IMR-90 (cell line): ENCODE measurements at regions not wholly inside any gene's neighbourhood (a gene's known extent, or its start where the extent isn't known, plus 50 kb on each side); places are given as distances from the start of the nearest gene placed in this dataset.

Source experiments
- ATAC-seq: fragments of 200-7000 bp; cut with Tn5 transposase; 2 replicates; pipeline ENCODE4 v1.9.1; 2020; ENCODE audit warnings: low read depth, mild to moderate bottlenecking, moderate library complexity
- BruUV-seq: library from RNA; stranded (reverse); fragments of 400-500 nt; replicated peaks from 2 replicates; lab custom pipeline; 2021; lab: Mats Ljungman, UMichigan
- CTCF ChIA-PET: fragments of 300-600 bp; formaldehyde crosslinking; extraction: SDS; loops from one replicate; lab custom pipeline; 2021; ENCODE audit warnings: antibody characterized with exemption; lab: Yijun Ruan, JAX
- POLR2A ChIA-PET: fragments of 300-600 bp; sonication (Branson Sonifier 250); formaldehyde crosslinking; loops from one replicate; lab custom pipeline; 2022; ENCODE audit warnings: antibody characterized with exemption; ENCODE audit not compliant: unreplicated experiment; lab: Charles Lee
- DNase-seq: peaks from one replicate; pipeline ENCODE4 v3.0.0; 2013
- H2AFZ ChIP-seq: replicated peaks from 2 replicates; pipeline ENCODE3; 2013; ENCODE audit warnings: low read length, mild to moderate bottlenecking; ENCODE audit not compliant: poor library complexity
- H2AK5ac ChIP-seq: 2 replicates; pipeline ENCODE4 v1.6.1; 2013; ENCODE audit warnings: low read depth, low read length, inconsistent platforms
- H2AK9ac ChIP-seq: replicated peaks from 2 replicates; pipeline ENCODE3; 2013; ENCODE audit warnings: mild to moderate bottlenecking, low read depth, low read length, moderate library complexity; ENCODE audit not compliant: poor library complexity
- H2BK120ac ChIP-seq: 2 replicates; pipeline ENCODE4 v1.6.1; 2013; ENCODE audit warnings: low read depth, low read length, inconsistent platforms
- H2BK15ac ChIP-seq: 3 replicates; pipeline ENCODE4 v1.6.1; 2013; ENCODE audit warnings: low read depth, low read length, inconsistent platforms
- H2BK20ac ChIP-seq: 2 replicates; pipeline ENCODE4 v1.6.1; 2013; ENCODE audit warnings: low read depth, mild to moderate bottlenecking, inconsistent platforms, low read length, moderate library complexity
- H2BK5ac ChIP-seq: 2 replicates; pipeline ENCODE4 v1.6.1; 2013; ENCODE audit warnings: mild to moderate bottlenecking, low read depth, low read length, inconsistent platforms; ENCODE audit not compliant: poor library complexity, severe bottlenecking
- H3K14ac ChIP-seq: replicated peaks from 2 replicates; pipeline ENCODE4 v1.6.1; 2013; ENCODE audit warnings: low read depth, low read length, inconsistent platforms
- H3K18ac ChIP-seq: 2 replicates; pipeline ENCODE4 v1.6.1; 2013; ENCODE audit warnings: low read depth, low read length, control low read depth
- H3K23ac ChIP-seq: 2 replicates; pipeline ENCODE4 v1.6.1; 2013; ENCODE audit warnings: low read depth, low read length, inconsistent platforms
- H3K27ac ChIP-seq: 2 replicates; pipeline ENCODE4 v1.5.1; 2013; ENCODE audit warnings: mild to moderate bottlenecking, control low read depth, low read length; ENCODE audit not compliant: insufficient read depth
- H3K27me3 ChIP-seq: 2 replicates; pipeline ENCODE4 v1.6.1; 2013; ENCODE audit warnings: low read length; ENCODE audit not compliant: control insufficient read depth, insufficient read depth
- H3K36me3 ChIP-seq: 2 replicates; pipeline ENCODE4 v1.6.1; 2013; ENCODE audit warnings: low read length, mixed read lengths; ENCODE audit not compliant: control insufficient read depth, insufficient read depth
- H3K4ac ChIP-seq: 2 replicates; pipeline ENCODE4 v1.6.1; 2013; ENCODE audit warnings: low read depth, low read length, inconsistent platforms
- H3K4me1 ChIP-seq: 2 replicates; pipeline ENCODE4 v1.6.1; 2013; ENCODE audit warnings: low read length, mixed read lengths; ENCODE audit not compliant: control insufficient read depth, insufficient read depth
- H3K4me2 ChIP-seq: 2 replicates; pipeline ENCODE4 v1.6.1; 2013; ENCODE audit warnings: low read depth, mild to moderate bottlenecking, control low read depth, low read length, moderate library complexity
- H3K4me3 ChIP-seq: 2 replicates; pipeline ENCODE4 v1.5.1; 2013; ENCODE audit warnings: low read depth, mild to moderate bottlenecking, control low read depth, low read length, moderate library complexity; ENCODE audit not compliant: insufficient read depth
- H3K56ac ChIP-seq: 2 replicates; pipeline ENCODE4 v1.6.1; 2013; ENCODE audit warnings: low read length, inconsistent platforms; ENCODE audit not compliant: insufficient read depth; ENCODE audit errors: extremely low read depth
- H3K79me1 ChIP-seq, 2 experiments: 2 replicates each; pipeline ENCODE4 v1.6.1; 2013; ENCODE audit warnings: low read length in 2 of 2, inconsistent platforms in 1 of 2, low read depth in 1 of 2
- H3K9ac ChIP-seq: 2 replicates; pipeline ENCODE4 v1.6.1; 2013; ENCODE audit warnings: low read depth, low read length, control low read depth
- H3K9me1 ChIP-seq: 2 replicates; pipeline ENCODE4 v1.6.1; 2013; ENCODE audit warnings: low read length, inconsistent platforms; ENCODE audit not compliant: insufficient read depth
- H3K9me3 ChIP-seq: 2 replicates; pipeline ENCODE4 v1.6.1; 2013; ENCODE audit warnings: low read length; ENCODE audit not compliant: control insufficient read depth, insufficient read depth
- H4K20me1 ChIP-seq: 2 replicates; pipeline ENCODE4 v1.6.1; 2013; ENCODE audit warnings: low read length, inconsistent platforms; ENCODE audit not compliant: insufficient read depth
- H4K5ac ChIP-seq: 2 replicates; pipeline ENCODE4 v1.6.1; 2013; ENCODE audit warnings: mild to moderate bottlenecking, low read depth, low read length, control low read depth
- H4K8ac ChIP-seq, 2 experiments: 2 replicates each; pipeline ENCODE4 v1.6.1; 2013; ENCODE audit warnings: low read depth in 2 of 2, low read length in 2 of 2, control low read depth in 1 of 2, inconsistent platforms in 1 of 2
- H4K91ac ChIP-seq: 2 replicates; pipeline ENCODE4 v1.6.1; 2013; ENCODE audit warnings: low read depth, low read length, inconsistent platforms; ENCODE audit not compliant: insufficient read depth
- BHLHE40 ChIP-seq: fragments of 150-350 bp; IDR thresholded peaks from 2 replicates; pipeline ENCODE4 v1.6.1; 2016; ENCODE audit warnings: mild to moderate bottlenecking, low read depth, low read length
- CEBPB ChIP-seq: IDR thresholded peaks from 2 replicates; pipeline ENCODE4 v1.6.1; 2012; ENCODE audit warnings: low read depth, low read length, improper control_type of control experiment
- CHD1 ChIP-seq: IDR thresholded peaks from 2 replicates; pipeline ENCODE4 v1.6.1; 2012; ENCODE audit warnings: low read depth, low read length, improper control_type of control experiment
- CTCF ChIP-seq: conservative IDR thresholded peaks from 2 replicates; pipeline ENCODE4 v1.5.1; 2012; ENCODE audit warnings: mild to moderate bottlenecking, low read depth, low read length, improper control_type of control experiment
- ELK1 ChIP-seq: fragments of 150-350 bp; IDR thresholded peaks from 2 replicates; pipeline ENCODE4 v1.6.1; 2016; ENCODE audit warnings: low read depth, mild to moderate bottlenecking, low read length, moderate library complexity, borderline replicate concordance
- FOS ChIP-seq: fragments of 150-350 bp; IDR thresholded peaks from 2 replicates; pipeline ENCODE4 v1.6.1; 2016; ENCODE audit warnings: low read depth, low read length
- MAFK ChIP-seq: IDR thresholded peaks from 2 replicates; pipeline ENCODE4 v1.6.1; 2012; ENCODE audit warnings: low read depth, low read length, improper control_type of control experiment
- MAZ ChIP-seq: IDR thresholded peaks from 2 replicates; pipeline ENCODE4 v1.6.1; 2012; ENCODE audit warnings: low read depth, mild to moderate bottlenecking, low read length, improper control_type of control experiment, moderate library complexity, borderline replicate concordance
- MXI1 ChIP-seq: IDR thresholded peaks from 2 replicates; pipeline ENCODE4 v1.6.1; 2012; ENCODE audit warnings: low read depth, mild to moderate bottlenecking, low read length, moderate library complexity, borderline replicate concordance
- NFE2L2 ChIP-seq: fragments of 150-350 bp; IDR thresholded peaks from 2 replicates; pipeline ENCODE4 v1.6.1; 2016; ENCODE audit warnings: low read depth, mild to moderate bottlenecking, low read length
- POLR2A ChIP-seq: IDR thresholded peaks from 2 replicates; pipeline ENCODE4 v1.6.1; 2012; ENCODE audit warnings: mild to moderate bottlenecking, low read depth, low read length
- RAD21 ChIP-seq: IDR thresholded peaks from 2 replicates; pipeline ENCODE4 v1.6.1; 2012; ENCODE audit warnings: low read length, improper control_type of control experiment
- RCOR1 ChIP-seq: IDR thresholded peaks from 2 replicates; pipeline ENCODE4 v1.6.1; 2012; ENCODE audit warnings: mild to moderate bottlenecking, low read length, improper control_type of control experiment; ENCODE audit not compliant: insufficient replicate concordance
- RFX5 ChIP-seq: IDR thresholded peaks from 2 replicates; pipeline ENCODE4 v1.8.0; 2012; ENCODE audit warnings: low read depth, mild to moderate bottlenecking, low read length, moderate library complexity
- SMC3 ChIP-seq: fragments of 150-350 bp; IDR thresholded peaks from 2 replicates; pipeline ENCODE4 v1.6.1; 2016; ENCODE audit warnings: low read depth, mild to moderate bottlenecking, antibody characterized with exemption, low read length, moderate library complexity
- USF2 ChIP-seq: fragments of 150-350 bp; IDR thresholded peaks from 2 replicates; pipeline ENCODE4 v1.6.1; 2017; ENCODE audit warnings: mild to moderate bottlenecking, antibody characterized with exemption, low read length, low read depth
- WGBS, 2 experiments: methylation state at CpG; one replicate each; pipeline versions ENCODE4 v1.1.5 to v1.1.7; 2013; ENCODE audit warnings: missing lambda C conversion rate in 2 of 2; ENCODE audit not compliant: insufficient read length in 1 of 2; ENCODE audit errors: extremely low coverage in 2 of 2; 5-methylcytosine and 5-hydroxymethylcytosine counted together
- dilution Hi-C: fragments of 300-500 bp; cut with HindIII; formaldehyde crosslinking; loops from one replicate; pipeline ENCODE4 v1.14.3; 2018; ENCODE audit warnings: low sequenced_read_pairs; ENCODE audit not compliant: unreplicated experiment
- in situ Hi-C: fragments of 300-500 bp; cut with MboI; formaldehyde crosslinking; loops from 3 replicates; pipeline ENCODE4 v1.14.3; 2019; ENCODE audit warnings: low sequenced_read_pairs, inconsistent platforms, mixed read lengths
- intact Hi-C: fragments of 100-400 bp; cut with micrococcal nuclease; formaldehyde crosslinking; loops from 2 replicates; pipeline ENCODE4 v1.10.0; 2022

GRCh38 chr4:126273746-126274145 is 959.0 kb downstream of the FAT4 start:
- no peak overlapping the region for H3K27ac ChIP-seq
- no peaks in the 10 kb centered on the region for H3K9me1 ChIP-seq
- no peak for TF ChIP-seq CHD1
- TF ChIP-seq RAD21 = no peak
- TF ChIP-seq ELK1 = no peak
- no peak for TF ChIP-seq NFE2L2
- no peak for TF ChIP-seq BHLHE40
- no peak for TF ChIP-seq MAZ
- no peak for TF ChIP-seq MXI1
- no peak for TF ChIP-seq SMC3
- no peak for TF ChIP-seq RCOR1
- no peak for TF ChIP-seq USF2
- TF ChIP-seq CEBPB = no peak
- no peak for TF ChIP-seq RFX5
- TF ChIP-seq CTCF = no peak
- TF ChIP-seq FOS = no peak
- TF ChIP-seq MAFK = no peak
- no peak for TF ChIP-seq POLR2A
- H3K4me1 ChIP-seq = peaks cover 2% of the 10 kb centered on the region
- H2AK5ac ChIP-seq = no peak overlapping the region
- no peak overlapping the region for H3K23ac ChIP-seq
- no peak overlapping the region; a peak in 1 of 4 replicates for H4K8ac ChIP-seq
- no peak overlapping the region for H2BK15ac ChIP-seq
- dilution Hi-C loops = no loop called here
- no peak overlapping the region for H3K4ac ChIP-seq
- H3K4me3 ChIP-seq = no peak overlapping the region
- H3K9me3 ChIP-seq = no peaks in the 10 kb centered on the region
- in situ Hi-C loops = no loop called here
- H3K9ac ChIP-seq = no peak overlapping the region
- H3K79me1 ChIP-seq = no peaks in the 10 kb centered on the region
- H3K4me2 ChIP-seq = no peak overlapping the region
- no peaks in the 10 kb centered on the region for H3K36me3 ChIP-seq
- POLR2A ChIA-PET = no interaction called here
- no peak overlapping the region for H2BK20ac ChIP-seq
- ATAC-seq = no peak
- H4K91ac ChIP-seq = no peak overlapping the region
- WGBS, 2 experiments = no CpG with 5 or more reads among the region's 2 CpGs
- H2AK9ac ChIP-seq = no peak overlapping the region
- intact Hi-C loops = no loop called here
- no peaks in the 10 kb centered on the region for H4K20me1 ChIP-seq
- DNase-seq = no peak
- H4K5ac ChIP-seq = no peak overlapping the region
- H3K18ac ChIP-seq = no peak overlapping the region
- H2BK120ac ChIP-seq = no peak overlapping the region
- no peaks in the 10 kb centered on the region for H3K27me3 ChIP-seq
- no peak overlapping the region for H2AFZ ChIP-seq
- no peak overlapping the region for H3K14ac ChIP-seq
- CTCF ChIA-PET = no interaction called here
- no TSS peak for BruUV-seq
- no peak overlapping the region for H2BK5ac ChIP-seq
- no peak overlapping the region for H3K56ac ChIP-seq
